ENCODE measurements at regions not wholly inside any gene's neighbourhood (a gene's known extent, or its start where the extent isn't known, plus 50 kb on each side); places are given as distances from the start of the nearest gene placed in this dataset.
A peak's percentile ranks its signal among the peaks of the same experiment; 100 is the strongest.

DNA sequence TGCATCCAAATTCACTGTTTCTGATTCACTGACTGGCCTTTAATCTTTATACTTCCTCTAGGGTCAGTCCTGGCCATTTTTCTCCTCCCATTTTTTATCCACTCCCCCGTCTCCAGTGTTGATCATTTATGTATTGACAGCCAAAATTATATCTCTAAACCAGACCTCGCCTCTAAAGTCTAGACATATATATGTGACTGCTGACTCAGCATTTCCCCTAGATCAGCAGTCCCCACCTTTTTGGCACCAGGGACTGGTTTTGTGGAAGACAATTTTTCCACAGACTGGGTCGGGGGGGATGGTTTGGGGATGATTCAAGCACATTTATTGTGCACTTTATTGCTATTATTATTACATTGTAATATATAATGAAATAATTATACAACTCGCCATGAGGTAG lies 88.3 kb upstream of the DAAM1 start:
- ATAC-seq (ENCODE audit: insufficient read depth, low read depth) (no peak), DNase-seq (no peak)
- H2AFZ ChIP-seq (ENCODE audit: low read depth, low read length) = no peak overlapping the region
- H3K9ac ChIP-seq (ENCODE audit: low read depth, low read length) = no peak overlapping the region
- H3K4me2 ChIP-seq (ENCODE audit: insufficient read depth, low read length) = no peak overlapping the region
- no peak overlapping the region for H3K4me3 ChIP-seq (ENCODE audit: low read depth in 1 of 2, low read length in 2 of 2)
- no peak for TF ChIP-seq CTCF (IDR thresholded peaks at IDR 0.05; ENCODE audit: borderline replicate concordance, extremely low read depth, low read length, poor library complexity, severe bottlenecking)
- no peak for TF ChIP-seq EZH2 (IDR thresholded peaks at IDR 0.05; ENCODE audit: borderline replicate concordance, low read depth, low read length, severe bottlenecking)
- H3K27ac ChIP-seq (ENCODE audit: low read length) = no peak overlapping the region
- no peaks in the 10 kb centered on the region for H3K4me1 ChIP-seq (ENCODE audit: insufficient read depth, low read length)
- peaks cover 23% of the 10 kb centered on the region for H3K27me3 ChIP-seq (ENCODE audit: insufficient read depth, low read length, poor library complexity)
- H4K20me1 ChIP-seq (ENCODE audit: insufficient read depth, low read length) = no peaks in the 10 kb centered on the region
- no peaks in the 10 kb centered on the region for H3K36me3 ChIP-seq (ENCODE audit: insufficient read depth, low read length)
- no peaks in the 10 kb centered on the region for H3K9me3 ChIP-seq (ENCODE audit: insufficient read depth, low read length, severe bottlenecking)
- H3K79me2 ChIP-seq (ENCODE audit: insufficient read depth, low read length) = no peaks in the 10 kb centered on the region

DNA sequence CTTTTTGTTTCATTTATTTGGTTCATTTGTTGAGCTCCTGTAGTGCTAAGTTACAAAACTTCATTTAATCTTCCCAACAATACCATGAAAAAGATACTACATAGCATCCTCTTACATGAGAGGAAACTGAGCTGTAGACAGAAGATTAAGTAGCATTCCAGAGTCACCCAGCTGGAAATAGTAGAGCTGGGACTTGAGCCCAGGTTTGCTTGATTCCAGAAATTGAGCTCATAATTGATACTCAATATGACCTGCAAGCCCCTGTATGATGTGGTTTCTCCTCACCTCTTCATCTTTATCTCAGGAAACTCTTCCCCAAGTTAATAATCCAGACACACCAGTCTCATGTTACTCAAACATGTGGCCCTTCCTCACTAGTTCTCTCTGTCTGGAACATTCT lies 87.0 kb upstream of the DAAM1 start:
- no peaks in the 10 kb centered on the region for H3K36me3 ChIP-seq (ENCODE audit: insufficient read depth, low read length)
- no peaks in the 10 kb centered on the region for H3K79me2 ChIP-seq (ENCODE audit: insufficient read depth, low read length)
- no peaks in the 10 kb centered on the region for H4K20me1 ChIP-seq (ENCODE audit: insufficient read depth, low read length)
- H3K4me1 ChIP-seq (ENCODE audit: insufficient read depth, low read length) = no peaks in the 10 kb centered on the region
- ATAC-seq (ENCODE audit: insufficient read depth, low read depth) (no peak), DNase-seq (no peak)
- no peak overlapping the region for H3K4me3 ChIP-seq (ENCODE audit: low read depth in 1 of 2, low read length in 2 of 2)
- peaks cover 18% of the 10 kb centered on the region for H3K27me3 ChIP-seq (ENCODE audit: insufficient read depth, low read length, poor library complexity)
- no peak overlapping the region for H2AFZ ChIP-seq (ENCODE audit: low read depth, low read length)
- H3K4me2 ChIP-seq (ENCODE audit: insufficient read depth, low read length) = no peak overlapping the region
- no peaks in the 10 kb centered on the region for H3K9me3 ChIP-seq (ENCODE audit: insufficient read depth, low read length, severe bottlenecking)
- H3K27ac ChIP-seq (ENCODE audit: low read length) = no peak overlapping the region
- TF ChIP-seq EZH2 (IDR thresholded peaks at IDR 0.05; ENCODE audit: borderline replicate concordance, low read depth, low read length, severe bottlenecking) = no peak
- no peak for TF ChIP-seq CTCF (IDR thresholded peaks at IDR 0.05; ENCODE audit: borderline replicate concordance, extremely low read depth, low read length, poor library complexity, severe bottlenecking)
- no peak overlapping the region for H3K9ac ChIP-seq (ENCODE audit: low read depth, low read length)

DNA sequence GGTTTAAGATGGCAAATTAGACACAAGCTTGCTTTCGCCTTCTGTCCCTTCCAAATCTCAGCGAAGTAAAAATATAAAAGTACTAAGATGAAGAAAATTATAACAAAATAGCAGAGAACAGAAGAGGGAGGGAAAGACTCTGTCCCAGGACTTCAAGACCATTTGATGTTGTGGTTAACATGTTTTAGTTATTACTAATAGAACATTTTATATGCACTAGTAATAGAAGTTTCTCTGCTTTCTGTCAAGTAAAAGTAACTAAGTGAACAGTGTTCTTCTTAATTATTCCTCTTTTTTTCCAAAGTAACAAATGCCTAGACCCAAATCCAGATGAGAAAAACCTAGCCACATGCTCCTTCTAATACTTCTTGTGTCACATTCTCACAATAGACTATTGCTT lies 85.1 kb upstream of the DAAM1 start:
- Histone ChIP-seq H3K9me3 (ENCODE audit: insufficient read depth, low read length, severe bottlenecking) (no peaks in the 10 kb centered on the region), H3K79me2 (ENCODE audit: insufficient read depth, low read length) (no peaks in the 10 kb centered on the region), H3K9ac (ENCODE audit: low read depth, low read length) (no peak overlapping the region), H2AFZ (ENCODE audit: low read depth, low read length) (no peak overlapping the region), H3K27ac (ENCODE audit: low read length) (no peak overlapping the region), H3K4me1 (ENCODE audit: insufficient read depth, low read length) (peaks cover 4% of the 10 kb centered on the region; the same call in 1 of the 2 replicates), H3K27me3 (ENCODE audit: insufficient read depth, low read length, poor library complexity) (peaks cover 8% of the 10 kb centered on the region), H3K36me3 (ENCODE audit: insufficient read depth, low read length) (no peaks in the 10 kb centered on the region), H4K20me1 (ENCODE audit: insufficient read depth, low read length) (no peaks in the 10 kb centered on the region), H3K4me3 (ENCODE audit: low read depth in 1 of 2, low read length in 2 of 2) (no peak overlapping the region), H3K4me2 (ENCODE audit: insufficient read depth, low read length) (no peak overlapping the region)
- ATAC-seq (ENCODE audit: insufficient read depth, low read depth) = no peak
- DNase-seq = no peak
- TF ChIP-seq CTCF (IDR thresholded peaks at IDR 0.05; ENCODE audit: borderline replicate concordance, extremely low read depth, low read length, poor library complexity, severe bottlenecking) (no peak), EZH2 (IDR thresholded peaks at IDR 0.05; ENCODE audit: borderline replicate concordance, low read depth, low read length, severe bottlenecking) (no peak)

DNA sequence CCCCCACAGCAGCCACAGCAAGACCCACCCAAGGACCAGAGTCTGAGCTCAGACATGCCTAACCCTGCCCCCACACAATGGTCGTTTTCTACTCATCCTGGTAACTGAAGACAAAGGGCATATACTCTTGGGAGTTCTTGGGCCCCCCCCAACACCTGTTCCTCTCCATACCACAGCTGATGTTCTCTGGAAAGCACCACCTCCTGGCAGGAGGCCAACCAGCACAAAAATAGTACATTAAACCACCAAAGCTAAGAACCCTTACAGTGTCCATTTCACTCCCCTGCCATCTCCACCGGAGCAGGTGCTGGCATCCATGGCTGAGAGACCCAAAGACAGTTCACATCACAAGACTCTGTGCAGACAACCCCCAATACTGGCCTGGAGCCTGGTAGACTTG lies 80.6 kb upstream of the DAAM1 start:
- Histone ChIP-seq H2AFZ (ENCODE audit: low read depth, low read length) (no peak overlapping the region), H3K4me2 (ENCODE audit: insufficient read depth, low read length) (no peak overlapping the region), H3K27me3 (ENCODE audit: insufficient read depth, low read length, poor library complexity) (no peaks in the 10 kb centered on the region), H3K9me3 (ENCODE audit: insufficient read depth, low read length, severe bottlenecking) (no peaks in the 10 kb centered on the region), H3K79me2 (ENCODE audit: insufficient read depth, low read length) (no peaks in the 10 kb centered on the region), H3K4me3 (ENCODE audit: low read depth in 1 of 2, low read length in 2 of 2) (no peak overlapping the region), H3K9ac (ENCODE audit: low read depth, low read length) (no peak overlapping the region), H4K20me1 (ENCODE audit: insufficient read depth, low read length) (no peaks in the 10 kb centered on the region), H3K4me1 (ENCODE audit: insufficient read depth, low read length) (peaks cover 4% of the 10 kb centered on the region; the same call in 1 of the 2 replicates), H3K36me3 (ENCODE audit: insufficient read depth, low read length) (no peaks in the 10 kb centered on the region), H3K27ac (ENCODE audit: low read length) (no peak overlapping the region)
- ATAC-seq (ENCODE audit: insufficient read depth, low read depth) (peak; percentile 35; the same call in 1 of the 3 replicates), DNase-seq (peak; percentile 32)
- TF ChIP-seq EZH2 (IDR thresholded peaks at IDR 0.05; ENCODE audit: borderline replicate concordance, low read depth, low read length, severe bottlenecking) = no peak
- TF ChIP-seq CTCF (IDR thresholded peaks at IDR 0.05; ENCODE audit: borderline replicate concordance, extremely low read depth, low read length, poor library complexity, severe bottlenecking) = no peak

Measured in DND-41 (cell line).